Panc1 (cell line): ENCODE measurements at regions not wholly inside any gene's neighbourhood (a gene's known extent, or its start where the extent isn't known, plus 50 kb on each side); places are given as distances from the start of the nearest gene placed in this dataset.

Experiments used
- CTCF ChIP-seq: fragments of 450-650 bp; IDR thresholded peaks from 2 replicates; pipeline ENCODE4 v1.5.1; 2017; ENCODE audit warnings: mild to moderate bottlenecking
- POLR2AphosphoS5 ChIP-seq: IDR thresholded peaks from 2 replicates; pipeline ENCODE4 v1.6.1; 2012; ENCODE audit warnings: mild to moderate bottlenecking, low read depth, low read length, moderate library complexity
- REST ChIP-seq, 2 experiments: IDR thresholded peaks; 2 replicates each; pipeline ENCODE4 v1.6.1; 2011 to 2012; ENCODE audit warnings: low read depth in 2 of 2, control low read depth in 1 of 2, low read length in 1 of 2, mild to moderate bottlenecking in 1 of 2, moderate library complexity in 1 of 2; ENCODE audit not compliant: insufficient read depth in 1 of 2
- SIN3A ChIP-seq: IDR thresholded peaks from 2 replicates; pipeline ENCODE4 v1.6.1; 2012; ENCODE audit warnings: low read depth, mild to moderate bottlenecking, low read length, moderate library complexity, borderline replicate concordance; ENCODE audit not compliant: insufficient read depth

GRCh38 chr13:87906411-87906810 lies 235.2 kb downstream of the SLITRK5 start:
- TF ChIP-seq CTCF (no peak), POLR2AphosphoS5 (no peak), REST (IDR thresholded peaks at IDR 0.05; ENCODE audit: insufficient read depth in 1 of 2, low read depth in 2 of 2, low read length in 1 of 2) (no peak), SIN3A (no peak)
